Neural progenitor cell (in vitro differentiated cells): ENCODE measurements at regions not wholly inside any gene's neighbourhood (a gene's known extent, or its start where the extent isn't known, plus 50 kb on each side); places are given as distances from the start of the nearest gene placed in this dataset.

Source experiments
- DNase-seq: peaks from one replicate; pipeline ENCODE4 v3.0.0-alpha.2; 2016; ENCODE audit warnings: low spot score
- H2AFZ ChIP-seq: fragments of 200-600 bp; sonication (generic); replicated peaks from 2 replicates; pipeline ENCODE4 v1.6.1; 2016; ENCODE audit warnings: antibody characterized with exemption
- H3F3A ChIP-seq: fragments of 200-600 bp; sonication (generic); 2 replicates; pipeline ENCODE4 v1.6.1; 2016; ENCODE audit warnings: antibody characterized with exemption, low read depth
- H3K27ac ChIP-seq: fragments of 200-600 bp; sonication (generic); 2 replicates; pipeline ENCODE4 v1.5.1; 2016; ENCODE audit warnings: mild to moderate bottlenecking
- H3K27me3 ChIP-seq: fragments of 200-600 bp; sonication (generic); 2 replicates; pipeline ENCODE4 v1.6.1; 2016; ENCODE audit warnings: mild to moderate bottlenecking, moderate library complexity
- H3K36me3 ChIP-seq: fragments of 200-600 bp; sonication (generic); 2 replicates; pipeline ENCODE4 v1.5.1; 2016
- H3K4me1 ChIP-seq: fragments of 200-600 bp; sonication (generic); 2 replicates; pipeline ENCODE4 v1.6.1; 2016; ENCODE audit warnings: mixed run types
- H3K4me2 ChIP-seq: fragments of 200-600 bp; sonication (generic); 2 replicates; pipeline ENCODE4 v1.6.1; 2016
- H3K4me3 ChIP-seq: fragments of 200-600 bp; sonication (generic); 2 replicates; pipeline ENCODE4 v1.5.1; 2016
- H3K79me2 ChIP-seq: fragments of 200-600 bp; sonication (generic); 2 replicates; pipeline ENCODE4 v1.6.1; 2016; ENCODE audit warnings: low read depth
- H3K9ac ChIP-seq: fragments of 200-600 bp; sonication (generic); 2 replicates; pipeline ENCODE4 v1.6.1; 2016
- H3K9me3 ChIP-seq: fragments of 200-600 bp; sonication (generic); 2 replicates; pipeline ENCODE4 v1.5.1; 2016; ENCODE audit warnings: low read depth
- H4K20me1 ChIP-seq: fragments of 200-600 bp; sonication (generic); 2 replicates; pipeline ENCODE4 v1.6.1; 2016; ENCODE audit warnings: low read depth
- H3K27ac Mint-ChIP-seq: 3 replicates; pipeline ENCODE4 v1.8.0; 2021; ENCODE audit warnings: mixed read lengths
- H3K27me3 Mint-ChIP-seq: 2 replicates; pipeline ENCODE4 v1.8.0; 2022; ENCODE audit warnings: low read depth, mild to moderate bottlenecking, inconsistent platforms, moderate library complexity, mixed read lengths; ENCODE audit not compliant: insufficient read depth
- H3K36me3 Mint-ChIP-seq: 3 replicates; pipeline ENCODE4 v1.8.0; 2021; ENCODE audit warnings: mixed read lengths
- H3K4me1 Mint-ChIP-seq: 3 replicates; pipeline ENCODE4 v1.8.0; 2021; ENCODE audit warnings: mixed read lengths
- H3K4me3 Mint-ChIP-seq: 3 replicates; pipeline ENCODE4 v1.8.0; 2021; ENCODE audit warnings: mild to moderate bottlenecking, moderate library complexity, mixed read lengths
- H3K9me3 Mint-ChIP-seq: 3 replicates; pipeline ENCODE4 v1.8.0; 2020; ENCODE audit warnings: mixed read lengths
- EZH2 ChIP-seq: fragments of 200-600 bp; sonication (generic); IDR thresholded peaks from 2 replicates; pipeline ENCODE4 v1.6.1; 2017; ENCODE audit warnings: antibody characterized with exemption, mild to moderate bottlenecking, moderate library complexity
- EZH2phosphoT487 ChIP-seq: fragments of 200-600 bp; sonication (generic); IDR thresholded peaks from 2 replicates; pipeline ENCODE4 v1.6.1; 2017; ENCODE audit warnings: antibody characterized with exemption
- TF ChIP-seq, protein P1 (sequence below): fragments of 200-600 bp; sonication (generic); IDR thresholded peaks from 2 replicates; pipeline ENCODE4 v1.5.1; 2017; ENCODE audit warnings: antibody characterized with exemption, mild to moderate bottlenecking

DNA sequence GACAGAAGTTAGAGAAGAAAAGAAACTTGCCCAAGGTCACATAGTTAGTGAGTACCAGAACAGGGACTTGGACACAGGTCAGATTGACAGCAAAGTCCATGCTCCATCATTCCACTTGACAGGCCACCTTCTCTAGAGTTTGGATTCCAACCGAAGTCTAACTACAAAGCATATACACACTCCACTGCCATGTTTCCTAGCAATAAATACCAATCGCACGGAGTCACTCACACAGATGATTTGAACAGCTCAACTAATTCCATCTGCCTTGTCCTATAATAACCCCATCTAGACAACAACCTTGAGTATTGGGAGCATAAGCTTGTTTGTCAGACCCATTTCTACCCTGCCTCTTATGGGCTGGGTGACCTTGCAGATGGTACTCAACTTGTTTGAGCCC is 334.6 kb upstream of the MGAT5 start:
- Histone ChIP-seq H3K36me3 (no peaks in the 10 kb centered on the region), H3K4me3 (no peak overlapping the region), H3K27me3 (no peaks in the 10 kb centered on the region), H3K79me2 (no peaks in the 10 kb centered on the region), H3K9ac (no peak overlapping the region), H4K20me1 (no peaks in the 10 kb centered on the region), H3K9me3 (no peaks in the 10 kb centered on the region), H2AFZ (no peak overlapping the region), H3F3A (no peaks in the 10 kb centered on the region), H3K27ac (no peak overlapping the region), H3K4me2 (no peak overlapping the region), H3K4me1 (no peaks in the 10 kb centered on the region)
- no peak for DNase-seq
- Mint-ChIP-seq H3K9me3 (no peaks in the 10 kb centered on the region), H3K27ac (no peak overlapping the region), H3K27me3 (no peaks in the 10 kb centered on the region), H3K36me3 (no peaks in the 10 kb centered on the region), H3K4me3 (no peak overlapping the region), H3K4me1 (no peaks in the 10 kb centered on the region)
- no peak for TF ChIP-seq EZH2

DNA sequence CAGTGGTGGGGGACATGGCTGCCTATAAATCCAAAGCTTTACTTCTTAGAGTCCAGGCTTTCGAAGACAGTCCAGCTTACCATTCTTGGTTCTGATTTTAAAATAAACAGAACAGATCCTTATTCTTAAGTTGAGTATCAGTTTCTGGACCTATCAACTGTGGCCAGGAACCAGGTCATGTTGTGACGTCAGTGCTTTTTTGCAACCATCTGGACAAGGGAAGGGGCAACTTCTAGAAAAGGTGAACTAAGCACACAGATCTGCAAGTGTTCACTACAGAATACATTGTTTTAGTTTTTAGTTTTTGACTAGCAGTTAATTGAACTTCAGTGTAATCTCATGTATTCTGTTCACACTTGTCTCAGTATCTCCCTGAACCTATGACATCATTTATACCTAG is 326.0 kb upstream of the MGAT5 start:
- no peaks in the 10 kb centered on the region for H3F3A ChIP-seq
- Mint-ChIP-seq H3K36me3 (no peaks in the 10 kb centered on the region), H3K4me3 (no peak overlapping the region), H3K27ac (no peak overlapping the region), H3K27me3 (peaks cover 4% of the 10 kb centered on the region), H3K9me3 (no peaks in the 10 kb centered on the region), H3K4me1 (no peaks in the 10 kb centered on the region)
- TF ChIP-seq EZH2phosphoT487 (no peak), EZH2 (no peak)
- TF ChIP-seq, protein P1, sequence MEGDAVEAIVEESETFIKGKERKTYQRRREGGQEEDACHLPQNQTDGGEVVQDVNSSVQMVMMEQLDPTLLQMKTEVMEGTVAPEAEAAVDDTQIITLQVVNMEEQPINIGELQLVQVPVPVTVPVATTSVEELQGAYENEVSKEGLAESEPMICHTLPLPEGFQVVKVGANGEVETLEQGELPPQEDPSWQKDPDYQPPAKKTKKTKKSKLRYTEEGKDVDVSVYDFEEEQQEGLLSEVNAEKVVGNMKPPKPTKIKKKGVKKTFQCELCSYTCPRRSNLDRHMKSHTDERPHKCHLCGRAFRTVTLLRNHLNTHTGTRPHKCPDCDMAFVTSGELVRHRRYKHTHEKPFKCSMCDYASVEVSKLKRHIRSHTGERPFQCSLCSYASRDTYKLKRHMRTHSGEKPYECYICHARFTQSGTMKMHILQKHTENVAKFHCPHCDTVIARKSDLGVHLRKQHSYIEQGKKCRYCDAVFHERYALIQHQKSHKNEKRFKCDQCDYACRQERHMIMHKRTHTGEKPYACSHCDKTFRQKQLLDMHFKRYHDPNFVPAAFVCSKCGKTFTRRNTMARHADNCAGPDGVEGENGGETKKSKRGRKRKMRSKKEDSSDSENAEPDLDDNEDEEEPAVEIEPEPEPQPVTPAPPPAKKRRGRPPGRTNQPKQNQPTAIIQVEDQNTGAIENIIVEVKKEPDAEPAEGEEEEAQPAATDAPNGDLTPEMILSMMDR = no peak
- no peak for DNase-seq
- H3K4me3 ChIP-seq = no peak overlapping the region
- H3K9me3 ChIP-seq = no peaks in the 10 kb centered on the region
- H3K27ac ChIP-seq = no peak overlapping the region
- no peaks in the 10 kb centered on the region for H3K27me3 ChIP-seq
- no peak overlapping the region for H3K4me2 ChIP-seq
- no peaks in the 10 kb centered on the region for H4K20me1 ChIP-seq
- no peak overlapping the region for H2AFZ ChIP-seq
- H3K36me3 ChIP-seq = no peaks in the 10 kb centered on the region
- H3K79me2 ChIP-seq = no peaks in the 10 kb centered on the region
- no peaks in the 10 kb centered on the region for H3K4me1 ChIP-seq
- H3K9ac ChIP-seq = no peak overlapping the region

DNA sequence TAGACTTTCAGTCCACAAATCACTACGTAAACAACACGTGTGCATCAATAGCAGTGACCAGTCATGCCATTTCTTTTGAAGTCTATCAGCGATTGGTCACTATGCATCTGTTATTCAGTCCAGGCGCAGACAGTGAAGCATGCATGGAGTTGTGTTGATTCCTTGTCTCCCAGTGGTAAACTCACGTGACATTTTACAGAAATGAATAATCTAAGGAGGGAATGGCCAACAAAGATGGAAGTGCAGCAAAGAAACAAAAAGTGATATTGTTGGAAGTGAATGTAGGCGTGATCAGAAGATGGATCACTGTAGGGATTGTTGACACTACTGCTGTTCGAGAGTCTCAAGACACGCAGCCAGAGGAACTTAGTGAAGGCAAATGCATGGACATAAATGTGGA is 317.8 kb upstream of the MGAT5 start:
- H3K27me3 ChIP-seq = no peaks in the 10 kb centered on the region
- H3F3A ChIP-seq = no peaks in the 10 kb centered on the region
- DNase-seq = no peak
- no peak overlapping the region for H3K27ac ChIP-seq
- no peak overlapping the region for H3K4me3 ChIP-seq
- no peak overlapping the region for H3K9ac ChIP-seq
- H3K36me3 ChIP-seq = no peaks in the 10 kb centered on the region
- no peaks in the 10 kb centered on the region for H4K20me1 ChIP-seq
- Mint-ChIP-seq H3K9me3 (no peaks in the 10 kb centered on the region), H3K4me1 (no peaks in the 10 kb centered on the region), H3K27ac (no peak overlapping the region), H3K4me3 (no peak overlapping the region), H3K36me3 (no peaks in the 10 kb centered on the region), H3K27me3 (no peaks in the 10 kb centered on the region)
- no peaks in the 10 kb centered on the region for H3K79me2 ChIP-seq
- no peaks in the 10 kb centered on the region for H3K9me3 ChIP-seq
- H3K4me1 ChIP-seq = peaks cover 6% of the 10 kb centered on the region
- H2AFZ ChIP-seq = no peak overlapping the region
- H3K4me2 ChIP-seq = no peak overlapping the region
- TF ChIP-seq EZH2phosphoT487 (no peak), EZH2 (no peak)
- TF ChIP-seq, protein P1 = no peak

DNA sequence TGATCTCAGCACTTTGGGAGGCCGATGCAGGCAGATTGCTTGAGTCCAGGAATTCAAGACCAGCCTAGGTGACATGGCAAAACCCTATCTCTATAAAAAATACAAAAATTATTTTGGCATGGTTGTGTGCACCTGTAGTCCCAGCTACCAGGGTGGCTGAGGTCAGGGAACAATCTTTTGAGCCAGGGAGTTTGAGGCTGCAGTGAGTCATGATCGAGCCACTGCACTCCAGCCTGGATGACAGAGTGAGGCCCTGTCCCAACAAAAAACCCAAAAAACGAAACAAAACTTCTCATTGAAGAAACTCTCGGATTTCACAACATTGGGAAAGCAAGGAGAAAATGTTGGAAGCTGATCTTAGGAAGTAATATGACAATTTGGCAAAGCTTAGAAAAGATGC is 317.3 kb upstream of the MGAT5 start:
- DNase-seq = no peak
- no peak overlapping the region for H3K27ac Mint-ChIP-seq
- Histone ChIP-seq H3K4me2 (no peak overlapping the region), H3K27ac (no peak overlapping the region), H3F3A (no peaks in the 10 kb centered on the region), H3K4me1 (peaks cover 6% of the 10 kb centered on the region), H2AFZ (no peak overlapping the region), H3K79me2 (no peaks in the 10 kb centered on the region), H3K4me3 (no peak overlapping the region), H3K9ac (no peak overlapping the region), H3K9me3 (no peaks in the 10 kb centered on the region), H3K36me3 (no peaks in the 10 kb centered on the region), H3K27me3 (no peaks in the 10 kb centered on the region), H4K20me1 (no peaks in the 10 kb centered on the region)
- no peaks in the 10 kb centered on the region for H3K9me3 Mint-ChIP-seq
- no peak for TF ChIP-seq EZH2phosphoT487
- no peak for TF ChIP-seq EZH2
- TF ChIP-seq, protein P1 = no peak
- no peak overlapping the region for H3K4me3 Mint-ChIP-seq
- no peaks in the 10 kb centered on the region for H3K4me1 Mint-ChIP-seq
- no peaks in the 10 kb centered on the region for H3K27me3 Mint-ChIP-seq
- H3K36me3 Mint-ChIP-seq = no peaks in the 10 kb centered on the region
